ENCODE measurements at regions not wholly inside any gene's neighbourhood (a gene's known extent, or its start where the extent isn't known, plus 50 kb on each side); places are given as distances from the start of the nearest gene placed in this dataset.

DNA sequence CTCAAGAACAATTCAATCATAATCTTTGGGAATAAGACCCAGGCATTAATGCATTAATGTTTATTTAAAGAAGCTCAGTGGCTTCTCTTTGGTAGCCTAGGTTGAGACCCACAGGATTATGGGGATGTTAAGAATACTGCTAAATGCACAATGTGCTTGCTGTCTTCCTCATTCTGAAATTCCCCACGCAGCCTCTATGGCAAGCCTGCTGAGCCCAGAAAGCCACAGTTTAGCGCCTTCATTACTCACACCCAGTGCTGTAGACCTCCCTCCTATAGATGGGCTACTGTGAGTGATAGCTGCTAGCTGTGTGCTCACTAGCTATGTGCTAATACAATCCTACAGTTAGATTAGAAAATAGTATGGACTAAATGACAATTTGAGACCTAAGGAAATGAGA is 90.6 kb downstream of the TNFSF13B start:
- DNase-seq (ENCODE audit: low read depth, low spot score) (no peak), FAIRE-seq (no peak)
- no peak overlapping the region for H3K4me2 ChIP-seq (ENCODE audit: control insufficient read depth, extremely low read depth, insufficient read depth, low read depth, low read length)
- H3K4me1 ChIP-seq (ENCODE audit: control insufficient read depth, extremely low read depth, insufficient read depth, low read length), result no peaks in the 10 kb centered on the region
- H3K27me3 ChIP-seq (ENCODE audit: control insufficient read depth, extremely low read depth, insufficient read depth, low read length), result no peaks in the 10 kb centered on the region
- no peak overlapping the region for H2AFZ ChIP-seq (ENCODE audit: control insufficient read depth, low read length)
- no peaks in the 10 kb centered on the region for H3K79me2 ChIP-seq (ENCODE audit: control insufficient read depth, insufficient read depth, low read length)
- dilution Hi-C loops (cut with MboI; ENCODE audit: extremely low pct_ligation_motif_present, low sequenced_read_pairs), result no loop called here
- no peak overlapping the region for H3K9ac ChIP-seq (ENCODE audit: control insufficient read depth, extremely low read depth, insufficient read depth, low read length)
- no peak overlapping the region for H3K4me3 ChIP-seq (ENCODE audit: control insufficient read depth in 2 of 3, extremely low read depth in 1 of 3, insufficient read depth in 2 of 3, low read depth in 1 of 3, low read length in 3 of 3)
- H4K20me1 ChIP-seq (ENCODE audit: control insufficient read depth, extremely low read depth, insufficient read depth, low read length), result no peaks in the 10 kb centered on the region
- H3K27ac ChIP-seq (ENCODE audit: control insufficient read depth, insufficient read depth, low read length), result no peak overlapping the region
- no peaks in the 10 kb centered on the region for H3K9me1 ChIP-seq (ENCODE audit: control insufficient read depth, extremely low read depth, insufficient read depth, low read length)
- H3K36me3 ChIP-seq (ENCODE audit: control insufficient read depth in 2 of 2, extremely low read depth in 1 of 2, insufficient read depth in 2 of 2, low read length in 2 of 2), result no peaks in the 10 kb centered on the region
- TF ChIP-seq, protein P1, sequence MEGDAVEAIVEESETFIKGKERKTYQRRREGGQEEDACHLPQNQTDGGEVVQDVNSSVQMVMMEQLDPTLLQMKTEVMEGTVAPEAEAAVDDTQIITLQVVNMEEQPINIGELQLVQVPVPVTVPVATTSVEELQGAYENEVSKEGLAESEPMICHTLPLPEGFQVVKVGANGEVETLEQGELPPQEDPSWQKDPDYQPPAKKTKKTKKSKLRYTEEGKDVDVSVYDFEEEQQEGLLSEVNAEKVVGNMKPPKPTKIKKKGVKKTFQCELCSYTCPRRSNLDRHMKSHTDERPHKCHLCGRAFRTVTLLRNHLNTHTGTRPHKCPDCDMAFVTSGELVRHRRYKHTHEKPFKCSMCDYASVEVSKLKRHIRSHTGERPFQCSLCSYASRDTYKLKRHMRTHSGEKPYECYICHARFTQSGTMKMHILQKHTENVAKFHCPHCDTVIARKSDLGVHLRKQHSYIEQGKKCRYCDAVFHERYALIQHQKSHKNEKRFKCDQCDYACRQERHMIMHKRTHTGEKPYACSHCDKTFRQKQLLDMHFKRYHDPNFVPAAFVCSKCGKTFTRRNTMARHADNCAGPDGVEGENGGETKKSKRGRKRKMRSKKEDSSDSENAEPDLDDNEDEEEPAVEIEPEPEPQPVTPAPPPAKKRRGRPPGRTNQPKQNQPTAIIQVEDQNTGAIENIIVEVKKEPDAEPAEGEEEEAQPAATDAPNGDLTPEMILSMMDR (optimal IDR thresholded peaks at IDR 0.05 in 1 of 3, IDR thresholded peaks at IDR 0.05 in 1 of 3, conservative IDR thresholded peaks at IDR 0.05 in 1 of 3; ENCODE audit: extremely low read depth in 1 of 3, insufficient read depth in 2 of 3, low read length in 3 of 3), result no peak
- TF ChIP-seq EZH2 (IDR thresholded peaks at IDR 0.05; ENCODE audit: low read length), result no peak
- no peaks in the 10 kb centered on the region for H3K9me3 ChIP-seq (ENCODE audit: control insufficient read depth, low read depth, low read length)

- H3K9me3 ChIP-seq (ENCODE audit: control insufficient read depth, low read depth, low read length), result no peaks in the 10 kb centered on the region
- dilution Hi-C loops (cut with MboI; ENCODE audit: extremely low pct_ligation_motif_present, low sequenced_read_pairs), result no loop called here
- H3K4me2 ChIP-seq (ENCODE audit: control insufficient read depth, extremely low read depth, insufficient read depth, low read depth, low read length), result no peak overlapping the region
- no peaks in the 10 kb centered on the region for H3K4me1 ChIP-seq (ENCODE audit: control insufficient read depth, extremely low read depth, insufficient read depth, low read length)
- H4K20me1 ChIP-seq (ENCODE audit: control insufficient read depth, extremely low read depth, insufficient read depth, low read length), result no peaks in the 10 kb centered on the region
- H3K27me3 ChIP-seq (ENCODE audit: control insufficient read depth, extremely low read depth, insufficient read depth, low read length), result no peaks in the 10 kb centered on the region
- no peak overlapping the region for H2AFZ ChIP-seq (ENCODE audit: control insufficient read depth, low read length)
- no peak overlapping the region for H3K9ac ChIP-seq (ENCODE audit: control insufficient read depth, extremely low read depth, insufficient read depth, low read length)
- H3K4me3 ChIP-seq (ENCODE audit: control insufficient read depth in 2 of 3, extremely low read depth in 1 of 3, insufficient read depth in 2 of 3, low read depth in 1 of 3, low read length in 3 of 3), result no peak overlapping the region
- no peaks in the 10 kb centered on the region for H3K9me1 ChIP-seq (ENCODE audit: control insufficient read depth, extremely low read depth, insufficient read depth, low read length)
- H3K36me3 ChIP-seq (ENCODE audit: control insufficient read depth in 2 of 2, extremely low read depth in 1 of 2, insufficient read depth in 2 of 2, low read length in 2 of 2), result no peaks in the 10 kb centered on the region
- DNase-seq (ENCODE audit: low read depth, low spot score) (no peak), FAIRE-seq (no peak)
- TF ChIP-seq EZH2 (IDR thresholded peaks at IDR 0.05; ENCODE audit: low read length), result no peak
- TF ChIP-seq, protein P1 (optimal IDR thresholded peaks at IDR 0.05 in 1 of 3, IDR thresholded peaks at IDR 0.05 in 1 of 3, conservative IDR thresholded peaks at IDR 0.05 in 1 of 3; ENCODE audit: extremely low read depth in 1 of 3, insufficient read depth in 2 of 3, low read length in 3 of 3), result no peak
- no peaks in the 10 kb centered on the region for H3K79me2 ChIP-seq (ENCODE audit: control insufficient read depth, insufficient read depth, low read length)
- no peak overlapping the region for H3K27ac ChIP-seq (ENCODE audit: control insufficient read depth, insufficient read depth, low read length)
Observed at GRCh38 chr13:108361769-108362168, 92.3 kb downstream of the TNFSF13B start.

Measured in keratinocyte (primary cell).